K562 (cell line): ENCODE measurements at regions not wholly inside any gene's neighbourhood (a gene's known extent, or its start where the extent isn't known, plus 50 kb on each side); places are given as distances from the start of the nearest gene placed in this dataset.

Source experiments
- ATAC-seq: fragments of 200-7000 bp; cut with Tn5 transposase; 3 replicates; pipeline ENCODE4 v1.9.1; 2020; ENCODE audit warnings: moderate library complexity
- BruUV-seq: library from RNA; stranded (reverse); fragments of 400-500 nt; replicated peaks from 2 replicates; lab custom pipeline; 2021; lab: Mats Ljungman, UMichigan
- CTCF ChIA-PET: fragments of 300-600 bp; formaldehyde crosslinking; extraction: SDS; loops from one replicate; lab custom pipeline; 2021; ENCODE audit warnings: low intra/inter-chr PET ratio; lab: Yijun Ruan, JAX
- POLR2A ChIA-PET: fragments of 300-600, 350-650 bp; sonication (Branson Sonifier 250); formaldehyde crosslinking; extraction: SDS; loops from one replicate; lab custom pipeline; 2021; ENCODE audit warnings: antibody characterized with exemption, inconsistent platforms; lab: Yijun Ruan, JAX
- DNase-seq, 4 experiments: peaks; one replicate each; pipeline versions ENCODE4 v3.0.0 to v3.0.0-alpha.2; 2011 to 2018; ENCODE audit warnings: low spot score in 3 of 4, mixed read lengths in 3 of 4; ENCODE audit errors: extremely low read depth in 1 of 4
- FAIRE-seq: peaks from 2 replicates; lab custom pipeline; 2011; peaks lifted over from hg19 to GRCh38; lab: Jason Lieb, UNC
- H2AFZ ChIP-seq: 2 replicates; pipeline ENCODE4 v1.6.0; 2011; ENCODE audit warnings: low read depth, low read length, control low read depth, inconsistent platforms
- H3K27ac ChIP-seq: fragments of 200-600 bp; 3 replicates; pipeline ENCODE4 v1.8.0; 2011; ENCODE audit warnings: low read depth, mild to moderate bottlenecking, control low read depth, inconsistent platforms, low read length, moderate library complexity, mixed read lengths; ENCODE audit errors: extremely low read depth
- H3K27me3 ChIP-seq, 2 experiments: fragments of 300-600 bp in 1 of 2; 2 replicates in 1 of 2; 3 replicates in 1 of 2; pipeline versions ENCODE4 v1.6.0 to v1.8.0; 2011; ENCODE audit warnings: inconsistent platforms in 2 of 2, low read length in 2 of 2, mild to moderate bottlenecking in 1 of 2, mixed read lengths in 1 of 2, moderate library complexity in 1 of 2; ENCODE audit not compliant: control insufficient read depth in 2 of 2, insufficient read depth in 2 of 2
- H3K36me3 ChIP-seq: fragments of 300-600 bp; 3 replicates; pipeline ENCODE4 v1.8.0; 2011; ENCODE audit warnings: mild to moderate bottlenecking, low read length, inconsistent platforms; ENCODE audit not compliant: control insufficient read depth, insufficient read depth
- H3K4me1 ChIP-seq, 2 experiments: fragments of 200-600 bp in 1 of 2; replicated peaks in 1 of 2; 2 replicates in 1 of 2; 3 replicates in 1 of 2; pipeline versions ENCODE4 v1.5.1 to v1.8.0; 2011; ENCODE audit warnings: inconsistent platforms in 2 of 2, low read length in 2 of 2, mild to moderate bottlenecking in 1 of 2, mixed read lengths in 1 of 2, moderate library complexity in 1 of 2; ENCODE audit not compliant: control insufficient read depth in 2 of 2, insufficient read depth in 2 of 2
- H3K4me2 ChIP-seq: 2 replicates; pipeline ENCODE4 v1.6.1; 2011; ENCODE audit warnings: low read length, control low read depth, inconsistent platforms, mixed read lengths; ENCODE audit not compliant: insufficient read depth
- H3K4me3 ChIP-seq: fragments of 200-600 bp; sonication (generic), shearing (Covaris generic); 2 replicates; pipeline ENCODE4 v1.5.1; 2016; ENCODE audit warnings: control low read depth, inconsistent platforms
- H3K79me2 ChIP-seq: fragments of 200-600 bp; 3 replicates; pipeline ENCODE4 v1.8.0; 2011; ENCODE audit warnings: low read length, inconsistent platforms; ENCODE audit not compliant: control insufficient read depth, insufficient read depth
- H3K9ac ChIP-seq, 2 experiments: 2 replicates each; pipeline versions ENCODE4 v1.6.0 to v1.6.1; 2011; ENCODE audit warnings: low read depth in 2 of 2, low read length in 2 of 2, control low read depth in 1 of 2, inconsistent platforms in 1 of 2, mild to moderate bottlenecking in 1 of 2, mixed read lengths in 1 of 2; ENCODE audit not compliant: insufficient read depth in 1 of 2
- H3K9me1 ChIP-seq: one replicate; pipeline ENCODE4 v1.6.0; 2011; ENCODE audit warnings: inconsistent platforms, mild to moderate bottlenecking, low read length, moderate library complexity; ENCODE audit not compliant: control insufficient read depth, insufficient read depth
- H3K9me3 ChIP-seq: replicated peaks from 2 replicates; pipeline ENCODE4 v1.5.1; 2011; ENCODE audit warnings: low read depth, low read length, inconsistent platforms; ENCODE audit not compliant: control insufficient read depth, insufficient read depth
- H4K20me1 ChIP-seq: replicated peaks from 2 replicates; pipeline ENCODE4 v1.6.1; 2011; ENCODE audit warnings: low read length, inconsistent platforms, mixed read lengths; ENCODE audit not compliant: control insufficient read depth, insufficient read depth
- SMAD2 ChIP-seq: fragments of 150-350 bp; IDR thresholded peaks from 2 replicates; pipeline ENCODE4 v1.6.1; 2014; ENCODE audit warnings: low read depth, mild to moderate bottlenecking, low read length
- TAF9B ChIP-seq: fragments of 450-650 bp; IDR thresholded peaks from 2 replicates; pipeline ENCODE4 v1.6.1; 2018; ENCODE audit warnings: mild to moderate bottlenecking; ENCODE audit not compliant: partially characterized antibody
- WGBS: fragments of 100-300 bp; shearing (Covaris generic); methylation state at CpG from one replicate; pipeline ENCODE4 v1.1.6; 2016; ENCODE audit warnings: low coverage, mixed read lengths; ENCODE audit not compliant: insufficient coverage; ENCODE audit errors: missing lambda C conversion rate; 5-methylcytosine and 5-hydroxymethylcytosine counted together
- in situ Hi-C: fragments of 300-500 bp; cut with MboI; formaldehyde crosslinking; loops from 4 replicates; pipeline ENCODE4 v1.15.0; 2018; ENCODE audit warnings: inconsistent platforms, mixed read lengths
- intact Hi-C: fragments of 100-400 bp; cut with micrococcal nuclease; formaldehyde crosslinking; loops from 2 replicates; pipeline ENCODE4 v1.14.2; 2022
- TF ChIP-seq, protein P1 (sequence below): fragments of 450-650 bp; IDR thresholded peaks from 2 replicates; pipeline ENCODE4 v1.6.1; 2017; ENCODE audit warnings: mild to moderate bottlenecking, moderate library complexity
- TF ChIP-seq, protein P2 (sequence below): fragments of 450-650 bp; formaldehyde crosslinking; IDR thresholded peaks from 2 replicates; pipeline ENCODE4 v1.4.0; 2022; ENCODE audit warnings: missing genetic modification characterization

DNA sequence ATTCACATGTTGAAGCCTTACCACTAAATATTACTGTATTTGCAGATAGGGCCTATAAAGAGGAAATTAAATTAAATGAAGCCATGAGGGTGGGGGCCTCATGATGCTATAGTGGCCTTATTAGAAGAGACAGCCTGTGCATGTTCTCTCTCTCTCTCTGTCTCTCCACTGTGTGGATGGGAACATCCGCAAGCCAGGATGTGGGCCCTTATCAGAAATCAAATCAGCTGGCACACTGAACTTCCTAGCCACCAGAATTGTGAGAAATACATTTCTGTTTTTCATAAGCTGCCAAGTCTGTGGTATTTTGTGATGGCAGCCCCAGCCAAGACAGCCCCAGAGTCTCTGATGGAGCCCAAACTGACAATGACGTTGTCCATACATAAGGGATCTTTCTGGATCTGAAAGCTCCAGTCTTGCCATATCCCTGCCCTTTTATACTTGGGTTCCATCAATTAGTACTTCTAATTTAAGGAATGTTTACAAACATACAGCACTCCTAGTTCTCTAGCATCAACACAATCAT is 300.5 kb upstream of the ATP10B start:
- Histone ChIP-seq H3K9me3 (no peaks in the 10 kb centered on the region), H3K4me3 (no peak overlapping the region), H3K79me2 (no peaks in the 10 kb centered on the region), H2AFZ (no peak overlapping the region), H3K4me1 (no peaks in the 10 kb centered on the region), H3K4me2 (no peak overlapping the region), H3K27me3 (no peaks in the 10 kb centered on the region), H3K36me3 (no peaks in the 10 kb centered on the region), H3K9me1 (no peaks in the 10 kb centered on the region), H4K20me1 (no peaks in the 10 kb centered on the region), H3K9ac (no peak overlapping the region), H3K27ac (no peak overlapping the region)
- ChIA-PET POLR2A (no interaction called here), CTCF (no interaction called here)
- in situ Hi-C loops (no loop called here), intact Hi-C loops (no loop called here)
- BruUV-seq: no TSS peak
- DNase-seq (no peak), ATAC-seq (no peak), FAIRE-seq (no peak)
- TF ChIP-seq TAF9B: no peak
- no peak for TF ChIP-seq SMAD2
- 0% methylated on average over 2 of the region's 2 CpGs for WGBS

DNA sequence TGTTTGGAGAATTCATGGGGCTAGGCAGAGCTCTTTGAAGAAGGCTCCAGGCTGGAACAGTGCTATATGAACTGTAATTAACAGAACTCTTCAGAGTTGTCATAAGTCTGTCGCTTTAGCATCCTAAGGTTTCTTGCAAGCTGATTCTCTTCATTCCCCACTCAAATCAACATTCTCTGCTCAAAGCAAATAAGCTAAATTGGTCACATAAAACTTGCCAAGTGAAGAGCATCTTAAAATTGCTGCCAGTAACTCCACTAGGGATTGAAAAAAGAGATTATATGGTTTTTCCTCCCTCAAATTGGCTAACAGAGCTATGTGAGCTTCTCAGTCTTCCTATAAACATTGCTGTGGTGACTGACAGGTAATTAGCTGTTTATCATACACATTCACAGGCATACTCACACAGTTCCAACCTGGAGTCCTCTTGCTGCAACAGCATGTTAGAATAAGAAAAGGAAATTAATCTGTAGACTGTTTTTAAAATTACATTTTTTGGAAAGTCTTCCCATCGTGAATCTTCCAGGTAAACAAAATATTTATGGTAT is 298.5 kb upstream of the ATP10B start:
- no peak overlapping the region for H2AFZ ChIP-seq
- H3K4me3 ChIP-seq: no peak overlapping the region
- WGBS: 0% methylated on average over 2 of the region's 2 CpGs
- in situ Hi-C loops (no loop called here), intact Hi-C loops (no loop called here)
- H3K9me1 ChIP-seq: no peaks in the 10 kb centered on the region
- DNase-seq (no peak), FAIRE-seq (no peak), ATAC-seq (no peak)
- ChIA-PET POLR2A (no interaction called here), CTCF (no interaction called here)
- no peaks in the 10 kb centered on the region for H4K20me1 ChIP-seq
- H3K9me3 ChIP-seq: no peaks in the 10 kb centered on the region
- no peaks in the 10 kb centered on the region for H3K27me3 ChIP-seq
- H3K9ac ChIP-seq: no peak overlapping the region
- no peak overlapping the region for H3K4me2 ChIP-seq
- no TSS peak for BruUV-seq
- no peaks in the 10 kb centered on the region for H3K4me1 ChIP-seq
- no peak overlapping the region for H3K27ac ChIP-seq
- H3K36me3 ChIP-seq: no peaks in the 10 kb centered on the region
- H3K79me2 ChIP-seq: no peaks in the 10 kb centered on the region
- TF ChIP-seq, protein P1, sequence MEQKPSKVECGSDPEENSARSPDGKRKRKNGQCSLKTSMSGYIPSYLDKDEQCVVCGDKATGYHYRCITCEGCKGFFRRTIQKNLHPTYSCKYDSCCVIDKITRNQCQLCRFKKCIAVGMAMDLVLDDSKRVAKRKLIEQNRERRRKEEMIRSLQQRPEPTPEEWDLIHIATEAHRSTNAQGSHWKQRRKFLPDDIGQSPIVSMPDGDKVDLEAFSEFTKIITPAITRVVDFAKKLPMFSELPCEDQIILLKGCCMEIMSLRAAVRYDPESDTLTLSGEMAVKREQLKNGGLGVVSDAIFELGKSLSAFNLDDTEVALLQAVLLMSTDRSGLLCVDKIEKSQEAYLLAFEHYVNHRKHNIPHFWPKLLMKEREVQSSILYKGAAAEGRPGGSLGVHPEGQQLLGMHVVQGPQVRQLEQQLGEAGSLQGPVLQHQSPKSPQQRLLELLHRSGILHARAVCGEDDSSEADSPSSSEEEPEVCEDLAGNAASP: no peak
- TF ChIP-seq, protein P2, sequence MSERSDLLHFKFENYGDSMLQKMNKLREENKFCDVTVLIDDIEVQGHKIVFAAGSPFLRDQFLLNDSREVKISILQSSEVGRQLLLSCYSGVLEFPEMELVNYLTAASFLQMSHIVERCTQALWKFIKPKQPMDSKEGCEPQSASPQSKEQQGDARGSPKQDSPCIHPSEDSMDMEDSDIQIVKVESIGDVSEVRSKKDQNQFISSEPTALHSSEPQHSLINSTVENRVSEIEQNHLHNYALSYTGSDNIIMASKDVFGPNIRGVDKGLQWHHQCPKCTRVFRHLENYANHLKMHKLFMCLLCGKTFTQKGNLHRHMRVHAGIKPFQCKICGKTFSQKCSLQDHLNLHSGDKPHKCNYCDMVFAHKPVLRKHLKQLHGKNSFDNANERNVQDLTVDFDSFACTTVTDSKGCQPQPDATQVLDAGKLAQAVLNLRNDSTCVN (CRISPR knock-in tag): no peak
